ENCODE measurements at regions not wholly inside any gene's neighbourhood (a gene's known extent, or its start where the extent isn't known, plus 50 kb on each side); places are given as distances from the start of the nearest gene placed in this dataset.

DNA sequence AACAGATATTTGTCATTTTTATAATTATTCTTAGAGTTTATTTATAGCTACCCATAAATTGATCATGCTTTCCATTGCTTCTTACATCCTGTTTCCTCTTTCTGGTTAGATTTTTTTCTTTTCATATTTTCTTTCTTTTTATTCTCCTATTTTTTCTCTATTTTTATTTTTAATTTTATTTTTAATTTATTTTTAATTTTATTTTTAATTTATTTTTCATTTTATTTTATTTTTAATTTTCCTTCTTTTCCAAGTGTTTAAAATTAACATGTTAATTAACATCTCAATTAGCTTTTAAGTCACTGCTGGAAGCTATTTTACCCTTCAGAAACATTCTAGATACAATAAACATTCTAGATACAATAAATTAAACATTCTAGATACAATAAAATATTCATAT lies 269.6 kb downstream of the B3GLCT start:
- Histone ChIP-seq H3K4me3 (ENCODE audit: insufficient read depth, low read length) (no peak overlapping the region), H3K27me3 (ENCODE audit: insufficient read depth, low read length) (no peaks in the 10 kb centered on the region), H2AFZ (ENCODE audit: low read length) (no peak overlapping the region), H3K4me1 (ENCODE audit: insufficient read depth, low read length) (no peaks in the 10 kb centered on the region), H3K27ac (ENCODE audit: low read depth, low read length) (no peak overlapping the region), H3K79me2 (ENCODE audit: insufficient read depth, low read length) (no peaks in the 10 kb centered on the region), H3K36me3 (ENCODE audit: insufficient read depth, low read length) (no peaks in the 10 kb centered on the region), H3K9me3 (ENCODE audit: low read depth, low read length) (no peaks in the 10 kb centered on the region), H4K20me1 (ENCODE audit: insufficient read depth, low read length) (no peaks in the 10 kb centered on the region), H3K4me2 (ENCODE audit: insufficient read depth, low read length) (no peak overlapping the region)
- TF ChIP-seq, protein P1, sequence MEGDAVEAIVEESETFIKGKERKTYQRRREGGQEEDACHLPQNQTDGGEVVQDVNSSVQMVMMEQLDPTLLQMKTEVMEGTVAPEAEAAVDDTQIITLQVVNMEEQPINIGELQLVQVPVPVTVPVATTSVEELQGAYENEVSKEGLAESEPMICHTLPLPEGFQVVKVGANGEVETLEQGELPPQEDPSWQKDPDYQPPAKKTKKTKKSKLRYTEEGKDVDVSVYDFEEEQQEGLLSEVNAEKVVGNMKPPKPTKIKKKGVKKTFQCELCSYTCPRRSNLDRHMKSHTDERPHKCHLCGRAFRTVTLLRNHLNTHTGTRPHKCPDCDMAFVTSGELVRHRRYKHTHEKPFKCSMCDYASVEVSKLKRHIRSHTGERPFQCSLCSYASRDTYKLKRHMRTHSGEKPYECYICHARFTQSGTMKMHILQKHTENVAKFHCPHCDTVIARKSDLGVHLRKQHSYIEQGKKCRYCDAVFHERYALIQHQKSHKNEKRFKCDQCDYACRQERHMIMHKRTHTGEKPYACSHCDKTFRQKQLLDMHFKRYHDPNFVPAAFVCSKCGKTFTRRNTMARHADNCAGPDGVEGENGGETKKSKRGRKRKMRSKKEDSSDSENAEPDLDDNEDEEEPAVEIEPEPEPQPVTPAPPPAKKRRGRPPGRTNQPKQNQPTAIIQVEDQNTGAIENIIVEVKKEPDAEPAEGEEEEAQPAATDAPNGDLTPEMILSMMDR (IDR thresholded peaks at IDR 0.05; ENCODE audit: extremely low read depth, low read depth, low read length): no peak
- DNase-seq (ENCODE audit: insufficient read length, low spot score, missing footprints): no peak

- H3K27ac ChIP-seq (ENCODE audit: low read depth, low read length): peak overlapping the region; percentile 89
- no peaks in the 10 kb centered on the region for H3K9me3 ChIP-seq (ENCODE audit: low read depth, low read length)
- H3K36me3 ChIP-seq (ENCODE audit: insufficient read depth, low read length): no peaks in the 10 kb centered on the region
- no peak overlapping the region for H2AFZ ChIP-seq (ENCODE audit: low read length)
- no peaks in the 10 kb centered on the region for H4K20me1 ChIP-seq (ENCODE audit: insufficient read depth, low read length)
- H3K27me3 ChIP-seq (ENCODE audit: insufficient read depth, low read length): no peaks in the 10 kb centered on the region
- no peak overlapping the region for H3K4me3 ChIP-seq (ENCODE audit: insufficient read depth, low read length)
- DNase-seq (ENCODE audit: insufficient read length, low spot score, missing footprints): peak; percentile 47
- peaks cover 25% of the 10 kb centered on the region for H3K4me1 ChIP-seq (ENCODE audit: insufficient read depth, low read length)
- TF ChIP-seq, protein P1 (IDR thresholded peaks at IDR 0.05; ENCODE audit: extremely low read depth, low read depth, low read length): no peak
- H3K79me2 ChIP-seq (ENCODE audit: insufficient read depth, low read length): no peaks in the 10 kb centered on the region
- peak overlapping the region; percentile 38 for H3K4me2 ChIP-seq (ENCODE audit: insufficient read depth, low read length)
These were observed 263.1 kb upstream of the RXFP2 start for GRCh38 chr13:31476266-31476665.

DNA sequence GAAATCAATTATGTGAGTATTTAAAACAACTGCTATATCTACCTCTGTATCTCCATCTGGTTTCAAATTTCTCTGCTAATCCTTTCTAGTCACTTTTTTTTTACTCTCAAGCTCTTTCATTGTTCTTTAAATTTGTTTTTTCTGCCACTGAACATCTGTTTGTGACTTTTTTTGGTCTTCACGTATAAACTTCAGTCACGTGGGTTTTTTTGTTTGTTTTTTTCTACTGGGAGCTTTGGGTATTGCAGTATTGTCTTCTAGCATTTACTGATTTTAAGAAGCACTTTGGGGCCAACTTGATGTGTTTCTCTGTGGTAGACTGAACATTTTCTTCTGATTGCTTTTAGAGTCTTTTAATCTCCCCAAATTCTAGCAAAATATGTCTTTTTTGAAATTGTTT lies 262.6 kb upstream of the RXFP2 start:
- TF ChIP-seq, protein P1 (IDR thresholded peaks at IDR 0.05; ENCODE audit: extremely low read depth, low read depth, low read length): peak; percentile 17
- Histone ChIP-seq H4K20me1 (ENCODE audit: insufficient read depth, low read length) (no peaks in the 10 kb centered on the region), H3K27ac (ENCODE audit: low read depth, low read length) (peak overlapping the region; percentile 89), H2AFZ (ENCODE audit: low read length) (no peak overlapping the region), H3K27me3 (ENCODE audit: insufficient read depth, low read length) (no peaks in the 10 kb centered on the region), H3K4me3 (ENCODE audit: insufficient read depth, low read length) (no peak overlapping the region), H3K36me3 (ENCODE audit: insufficient read depth, low read length) (no peaks in the 10 kb centered on the region), H3K4me2 (ENCODE audit: insufficient read depth, low read length) (peak overlapping the region; percentile 38), H3K9me3 (ENCODE audit: low read depth, low read length) (no peaks in the 10 kb centered on the region), H3K79me2 (ENCODE audit: insufficient read depth, low read length) (no peaks in the 10 kb centered on the region), H3K4me1 (ENCODE audit: insufficient read depth, low read length) (peaks cover 26% of the 10 kb centered on the region)
- peak; percentile 4 for DNase-seq (ENCODE audit: insufficient read length, low spot score, missing footprints)

DNA sequence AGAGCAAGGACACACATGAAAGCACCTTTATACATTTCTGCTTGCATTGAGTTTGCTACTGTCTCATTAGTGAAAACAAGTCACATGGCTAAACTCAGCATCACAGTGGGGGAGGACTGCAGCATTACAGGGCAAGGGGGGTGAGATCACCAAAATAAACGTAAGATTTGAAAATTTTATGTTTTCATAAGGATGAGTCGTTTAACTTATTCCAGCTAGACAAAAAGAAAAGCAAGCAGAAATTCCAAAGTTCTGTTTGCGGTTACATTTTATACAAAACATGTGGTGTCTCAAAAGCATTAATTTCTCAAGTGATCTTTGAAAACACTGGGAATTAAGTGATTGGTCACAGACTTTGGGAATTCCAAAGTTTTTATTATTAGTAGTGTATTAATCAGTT lies 261.4 kb upstream of the RXFP2 start:
- peak; percentile 72 for DNase-seq (ENCODE audit: insufficient read length, low spot score, missing footprints)
- Histone ChIP-seq H3K27me3 (ENCODE audit: insufficient read depth, low read length) (no peaks in the 10 kb centered on the region), H3K4me1 (ENCODE audit: insufficient read depth, low read length) (peaks cover 30% of the 10 kb centered on the region), H3K27ac (ENCODE audit: low read depth, low read length) (peak overlapping the region; percentile 89), H3K36me3 (ENCODE audit: insufficient read depth, low read length) (no peaks in the 10 kb centered on the region), H3K4me2 (ENCODE audit: insufficient read depth, low read length) (peak overlapping the region; percentile 38), H3K4me3 (ENCODE audit: insufficient read depth, low read length) (no peak overlapping the region), H4K20me1 (ENCODE audit: insufficient read depth, low read length) (no peaks in the 10 kb centered on the region), H2AFZ (ENCODE audit: low read length) (peak overlapping the region; percentile 4), H3K79me2 (ENCODE audit: insufficient read depth, low read length) (no peaks in the 10 kb centered on the region), H3K9me3 (ENCODE audit: low read depth, low read length) (no peaks in the 10 kb centered on the region)
- TF ChIP-seq, protein P1 (IDR thresholded peaks at IDR 0.05; ENCODE audit: extremely low read depth, low read depth, low read length): no peak

Measured in osteoblast (primary cell).